ENCODE measurements at regions not wholly inside any gene's neighbourhood (a gene's known extent, or its start where the extent isn't known, plus 50 kb on each side); places are given as distances from the start of the nearest gene placed in this dataset.
"Not testable (repeated sequence)": the region's sequence is repeated elsewhere in the genome, so short reads cannot be mapped to it uniquely, and the experiment has no call there.

DNA sequence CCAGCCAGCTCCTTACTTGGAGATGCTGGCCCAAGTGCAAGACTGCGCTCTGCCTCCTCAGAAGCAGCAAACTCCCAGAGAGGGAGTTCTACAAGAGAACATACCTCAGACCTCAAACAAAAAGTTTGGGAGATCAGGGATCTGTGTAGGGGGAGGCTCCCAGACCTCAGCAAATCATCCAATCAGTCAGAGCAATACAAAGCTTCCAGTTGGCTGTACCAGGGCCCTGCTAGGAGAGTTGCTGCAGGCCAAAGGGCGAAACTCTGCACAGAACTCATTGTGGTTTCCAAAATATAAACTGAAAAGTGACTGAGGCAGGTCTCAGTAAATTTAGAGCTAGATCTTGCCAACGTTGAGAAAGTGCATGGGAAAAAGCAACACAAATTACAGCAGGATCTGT, 144.3 kb upstream of the NPAP1 start:
- TF ChIP-seq, protein P1, sequence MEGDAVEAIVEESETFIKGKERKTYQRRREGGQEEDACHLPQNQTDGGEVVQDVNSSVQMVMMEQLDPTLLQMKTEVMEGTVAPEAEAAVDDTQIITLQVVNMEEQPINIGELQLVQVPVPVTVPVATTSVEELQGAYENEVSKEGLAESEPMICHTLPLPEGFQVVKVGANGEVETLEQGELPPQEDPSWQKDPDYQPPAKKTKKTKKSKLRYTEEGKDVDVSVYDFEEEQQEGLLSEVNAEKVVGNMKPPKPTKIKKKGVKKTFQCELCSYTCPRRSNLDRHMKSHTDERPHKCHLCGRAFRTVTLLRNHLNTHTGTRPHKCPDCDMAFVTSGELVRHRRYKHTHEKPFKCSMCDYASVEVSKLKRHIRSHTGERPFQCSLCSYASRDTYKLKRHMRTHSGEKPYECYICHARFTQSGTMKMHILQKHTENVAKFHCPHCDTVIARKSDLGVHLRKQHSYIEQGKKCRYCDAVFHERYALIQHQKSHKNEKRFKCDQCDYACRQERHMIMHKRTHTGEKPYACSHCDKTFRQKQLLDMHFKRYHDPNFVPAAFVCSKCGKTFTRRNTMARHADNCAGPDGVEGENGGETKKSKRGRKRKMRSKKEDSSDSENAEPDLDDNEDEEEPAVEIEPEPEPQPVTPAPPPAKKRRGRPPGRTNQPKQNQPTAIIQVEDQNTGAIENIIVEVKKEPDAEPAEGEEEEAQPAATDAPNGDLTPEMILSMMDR (conservative IDR thresholded peaks at IDR 0.05 in 1 of 2, IDR thresholded peaks at IDR 0.05 in 1 of 2; ENCODE audit: low read depth in 1 of 2, low read length in 2 of 2), result not testable (repeated sequence)
- TF ChIP-seq EZH2 (IDR thresholded peaks at IDR 0.05; ENCODE audit: low read length, missing control alignments), result not testable (repeated sequence)

All from fibroblast of lung (primary cell).